ENCODE measurements at regions not wholly inside any gene's neighbourhood (a gene's known extent, or its start where the extent isn't known, plus 50 kb on each side); places are given as distances from the start of the nearest gene placed in this dataset.

- H3K9me3 ChIP-seq (ENCODE audit: insufficient read depth, low read depth, low read length), result no peaks in the 10 kb centered on the region
- H3K9ac ChIP-seq (ENCODE audit: low read depth, low read length, poor library complexity, severe bottlenecking), result no peak overlapping the region
- TF ChIP-seq CTCF (conservative IDR thresholded peaks at IDR 0.05; ENCODE audit: low read length), result no peak
- no peak for TF ChIP-seq EZH2phosphoT487 (IDR thresholded peaks at IDR 0.05; ENCODE audit: borderline replicate concordance)
- no peak overlapping the region for H2AFZ ChIP-seq (ENCODE audit: low read length)
- no peaks in the 10 kb centered on the region for H3K4me1 ChIP-seq (ENCODE audit: insufficient read depth, low read length, poor library complexity, severe bottlenecking)
- H3K79me2 ChIP-seq (ENCODE audit: insufficient read depth, low read length), result no peaks in the 10 kb centered on the region
- no peaks in the 10 kb centered on the region for H3K36me3 ChIP-seq (ENCODE audit: insufficient read depth, low read length)
- H3K27me3 ChIP-seq (ENCODE audit: insufficient read depth, low read length, poor library complexity, severe bottlenecking), result no peaks in the 10 kb centered on the region
- H3F3A ChIP-seq (ENCODE audit: low read depth), result no peaks in the 10 kb centered on the region
- H3K4me3 ChIP-seq (ENCODE audit: low read length, poor library complexity, severe bottlenecking), result no peak overlapping the region
- no peaks in the 10 kb centered on the region for H3K9me2 ChIP-seq (replicated peaks; ENCODE audit: low read depth, low read length)
- no peak overlapping the region for H3K4me2 ChIP-seq (ENCODE audit: low read depth, low read length, poor library complexity, severe bottlenecking)
- no peaks in the 10 kb centered on the region for H4K20me1 ChIP-seq (ENCODE audit: insufficient read depth, low read length, poor library complexity, severe bottlenecking)
Measured at GRCh38 chr17:45696442-45696841, 87.7 kb upstream of the CRHR1 start.

GRCh38 chr17:45697076-45697475 lies 87.0 kb upstream of the CRHR1 start:
- H4K20me1 ChIP-seq (ENCODE audit: insufficient read depth, low read length, poor library complexity, severe bottlenecking), result no peaks in the 10 kb centered on the region
- no peaks in the 10 kb centered on the region for H3K27me3 ChIP-seq (ENCODE audit: insufficient read depth, low read length, poor library complexity, severe bottlenecking)
- H3K4me3 ChIP-seq (ENCODE audit: low read length, poor library complexity, severe bottlenecking), result no peak overlapping the region

DNA sequence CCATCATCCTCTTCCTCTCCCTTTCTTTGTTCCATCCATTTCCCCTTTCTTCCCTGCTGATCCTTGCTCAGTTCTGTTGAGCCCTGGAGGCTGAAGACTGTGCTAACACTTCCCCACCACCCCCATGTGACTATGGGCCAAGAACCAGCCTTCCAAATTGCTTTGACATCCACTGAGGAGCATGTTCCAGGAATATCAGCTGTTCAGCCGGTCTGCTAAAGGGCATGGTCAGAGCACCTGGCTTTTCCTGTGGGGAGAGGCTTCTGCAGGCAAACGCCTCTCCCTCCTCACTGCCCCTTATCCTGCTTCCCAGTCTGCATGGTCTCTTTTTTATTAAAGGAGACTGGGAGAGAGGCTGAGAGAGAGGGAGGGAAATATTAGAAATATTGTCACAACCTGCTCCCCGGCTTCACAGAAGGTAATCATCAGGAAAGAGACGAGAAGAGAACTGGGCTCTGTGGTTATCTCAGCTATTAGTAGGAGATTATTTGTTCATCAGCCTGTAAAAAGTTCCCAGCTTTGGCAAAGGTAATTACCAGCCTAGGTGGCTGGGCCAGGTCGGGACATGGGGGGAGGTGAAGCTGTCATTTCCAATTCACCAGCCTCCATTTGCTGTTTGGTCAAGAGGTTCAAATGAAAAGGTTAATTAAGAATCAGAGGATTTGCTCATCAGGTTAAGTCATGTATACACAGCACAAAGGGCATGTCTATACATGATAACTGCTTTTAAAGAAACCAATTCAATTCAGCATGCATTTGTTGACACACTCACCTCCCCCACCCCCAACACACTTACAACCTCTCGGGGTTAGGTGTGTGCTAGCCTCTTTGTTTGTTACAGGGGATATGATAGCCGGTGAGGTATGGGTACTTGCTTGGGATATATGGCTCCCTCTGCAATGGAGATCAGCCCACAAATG lies 83.7 kb upstream of the CRHR1 start:
- TF ChIP-seq CTCF (conservative IDR thresholded peaks at IDR 0.05; ENCODE audit: low read length), result no peak
- TF ChIP-seq EZH2phosphoT487 (IDR thresholded peaks at IDR 0.05; ENCODE audit: borderline replicate concordance), result no peak
- H3K9me3 ChIP-seq (ENCODE audit: insufficient read depth, low read depth, low read length), result no peaks in the 10 kb centered on the region

More at GRCh38 chr17:45697076-45697475, 87.0 kb upstream of the CRHR1 start:
- Histone ChIP-seq H2AFZ (ENCODE audit: low read length) (no peak overlapping the region), H3K9ac (ENCODE audit: low read depth, low read length, poor library complexity, severe bottlenecking) (no peak overlapping the region), H3K9me3 (ENCODE audit: insufficient read depth, low read depth, low read length) (no peaks in the 10 kb centered on the region), H3K4me1 (ENCODE audit: insufficient read depth, low read length, poor library complexity, severe bottlenecking) (no peaks in the 10 kb centered on the region), H3K79me2 (ENCODE audit: insufficient read depth, low read length) (no peaks in the 10 kb centered on the region), H3F3A (ENCODE audit: low read depth) (no peaks in the 10 kb centered on the region), H3K36me3 (ENCODE audit: insufficient read depth, low read length) (no peaks in the 10 kb centered on the region), H3K9me2 (replicated peaks; ENCODE audit: low read depth, low read length) (no peaks in the 10 kb centered on the region), H3K4me2 (ENCODE audit: low read depth, low read length, poor library complexity, severe bottlenecking) (no peak overlapping the region)
- TF ChIP-seq EZH2phosphoT487 (IDR thresholded peaks at IDR 0.05; ENCODE audit: borderline replicate concordance) (no peak), CTCF (conservative IDR thresholded peaks at IDR 0.05; ENCODE audit: low read length) (no peak)

More for the DNA sequence above, 83.7 kb upstream of the CRHR1 start:
- Histone ChIP-seq H3F3A (ENCODE audit: low read depth) (no peaks in the 10 kb centered on the region), H3K4me2 (ENCODE audit: low read depth, low read length, poor library complexity, severe bottlenecking) (no peak overlapping the region), H3K9me2 (replicated peaks; ENCODE audit: low read depth, low read length) (no peaks in the 10 kb centered on the region), H3K79me2 (ENCODE audit: insufficient read depth, low read length) (no peaks in the 10 kb centered on the region), H3K27me3 (ENCODE audit: insufficient read depth, low read length, poor library complexity, severe bottlenecking) (no peaks in the 10 kb centered on the region), H3K4me1 (ENCODE audit: insufficient read depth, low read length, poor library complexity, severe bottlenecking) (no peaks in the 10 kb centered on the region), H3K36me3 (ENCODE audit: insufficient read depth, low read length) (no peaks in the 10 kb centered on the region), H2AFZ (ENCODE audit: low read length) (no peak overlapping the region), H4K20me1 (ENCODE audit: insufficient read depth, low read length, poor library complexity, severe bottlenecking) (no peaks in the 10 kb centered on the region), H3K9ac (ENCODE audit: low read depth, low read length, poor library complexity, severe bottlenecking) (no peak overlapping the region), H3K4me3 (ENCODE audit: low read length, poor library complexity, severe bottlenecking) (no peak overlapping the region)

All from Loucy (cell line).